GM06990 (cell line): ENCODE measurements at regions not wholly inside any gene's neighbourhood (a gene's known extent, or its start where the extent isn't known, plus 50 kb on each side); places are given as distances from the start of the nearest gene placed in this dataset.

Source experiments
- DNase-seq: peaks from one replicate; pipeline ENCODE4 v3.0.0-alpha.2; 2011; ENCODE audit not compliant: insufficient read length; ENCODE audit errors: extremely low read depth
- H3K27me3 ChIP-seq: replicated peaks from 2 replicates; pipeline ENCODE4 v1.6.0; 2011; ENCODE audit warnings: low read length; ENCODE audit not compliant: control insufficient read depth, insufficient read depth
- H3K36me3 ChIP-seq: 2 replicates; pipeline ENCODE4 v1.5.1; 2011; ENCODE audit warnings: low read length; ENCODE audit not compliant: control insufficient read depth, insufficient read depth
- H3K4me3 ChIP-seq: replicated peaks from 2 replicates; pipeline ENCODE4 v1.5.1; 2011; ENCODE audit warnings: low read depth, mild to moderate bottlenecking, control low read depth, low read length
- TF ChIP-seq, protein P1 (sequence below): IDR thresholded peaks from 2 replicates; pipeline ENCODE4 v1.5.1; 2011; ENCODE audit warnings: low read length, control low read depth, mild to moderate bottlenecking, inconsistent platforms; ENCODE audit not compliant: insufficient read depth, poor library complexity, severe bottlenecking

DNA sequence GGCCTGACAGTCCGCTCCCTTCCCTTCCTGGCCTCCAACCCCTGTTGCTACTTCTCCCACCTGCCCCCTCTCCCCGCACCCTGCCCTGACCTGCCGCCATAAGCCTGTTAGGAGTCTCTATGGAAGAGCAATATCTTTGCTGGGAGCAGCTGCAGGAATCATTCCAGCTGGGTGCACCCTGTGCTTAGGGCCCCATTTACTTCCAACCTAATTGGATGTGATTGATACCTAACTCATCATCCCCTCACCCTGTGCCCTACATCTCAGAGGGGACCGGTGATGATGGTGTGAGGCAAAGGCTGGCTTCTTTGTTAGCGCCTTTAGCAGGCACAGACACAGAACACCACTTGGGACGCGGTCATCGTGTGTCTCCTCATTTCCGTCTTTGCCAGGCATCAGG lies 80.0 kb upstream of the FAM180A start:
- no peak for DNase-seq
- Histone ChIP-seq H3K27me3 (no peaks in the 10 kb centered on the region; the same call in none of the 2 replicates), H3K36me3 (no peaks in the 10 kb centered on the region), H3K4me3 (no peak overlapping the region)
- TF ChIP-seq, protein P1, sequence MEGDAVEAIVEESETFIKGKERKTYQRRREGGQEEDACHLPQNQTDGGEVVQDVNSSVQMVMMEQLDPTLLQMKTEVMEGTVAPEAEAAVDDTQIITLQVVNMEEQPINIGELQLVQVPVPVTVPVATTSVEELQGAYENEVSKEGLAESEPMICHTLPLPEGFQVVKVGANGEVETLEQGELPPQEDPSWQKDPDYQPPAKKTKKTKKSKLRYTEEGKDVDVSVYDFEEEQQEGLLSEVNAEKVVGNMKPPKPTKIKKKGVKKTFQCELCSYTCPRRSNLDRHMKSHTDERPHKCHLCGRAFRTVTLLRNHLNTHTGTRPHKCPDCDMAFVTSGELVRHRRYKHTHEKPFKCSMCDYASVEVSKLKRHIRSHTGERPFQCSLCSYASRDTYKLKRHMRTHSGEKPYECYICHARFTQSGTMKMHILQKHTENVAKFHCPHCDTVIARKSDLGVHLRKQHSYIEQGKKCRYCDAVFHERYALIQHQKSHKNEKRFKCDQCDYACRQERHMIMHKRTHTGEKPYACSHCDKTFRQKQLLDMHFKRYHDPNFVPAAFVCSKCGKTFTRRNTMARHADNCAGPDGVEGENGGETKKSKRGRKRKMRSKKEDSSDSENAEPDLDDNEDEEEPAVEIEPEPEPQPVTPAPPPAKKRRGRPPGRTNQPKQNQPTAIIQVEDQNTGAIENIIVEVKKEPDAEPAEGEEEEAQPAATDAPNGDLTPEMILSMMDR = no peak

DNA sequence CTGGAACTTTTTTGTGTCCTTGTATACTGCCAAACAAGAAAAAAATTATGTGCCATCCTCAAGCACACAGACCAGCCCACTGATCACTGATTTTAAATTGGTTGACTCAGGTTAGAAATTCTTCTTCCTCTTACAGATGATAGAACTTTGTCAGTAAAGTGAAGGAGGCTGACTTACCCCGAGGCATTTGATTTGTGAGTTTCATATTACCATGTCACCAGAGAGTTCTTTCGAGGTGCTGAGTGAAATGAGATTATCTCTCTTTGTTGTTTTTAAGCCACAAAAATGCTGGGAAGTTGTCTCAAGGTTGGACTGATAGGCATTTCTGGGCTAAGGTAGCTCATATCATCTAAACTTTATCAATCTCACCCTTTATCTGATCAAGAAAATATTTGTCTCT lies 78.8 kb upstream of the FAM180A start:
- TF ChIP-seq, protein P1 = no peak
- peaks cover 1% of the 10 kb centered on the region for H3K27me3 ChIP-seq
- no peak for DNase-seq
- no peak overlapping the region for H3K4me3 ChIP-seq
- H3K36me3 ChIP-seq = no peaks in the 10 kb centered on the region

DNA sequence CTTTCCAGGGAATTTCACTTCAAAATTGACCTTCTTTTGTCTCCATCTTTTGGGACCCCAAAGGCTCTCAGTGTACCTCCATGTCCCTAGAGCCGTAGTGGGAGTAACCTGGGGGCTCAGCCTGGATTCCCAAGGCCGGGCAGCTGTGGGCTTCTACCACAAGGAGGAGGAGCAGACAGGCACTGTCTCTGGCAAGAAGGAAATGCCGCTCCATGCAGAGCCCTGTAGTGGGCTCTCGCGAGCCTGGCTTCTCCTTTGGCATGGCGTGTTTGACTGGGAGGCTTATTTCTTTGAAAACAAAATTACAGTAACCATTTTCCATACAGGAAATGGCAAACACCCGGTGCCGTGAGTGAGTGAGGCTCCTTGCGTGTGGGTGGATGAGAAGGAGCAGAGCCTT lies 76.8 kb upstream of the FAM180A start:
- DNase-seq = no peak
- Histone ChIP-seq H3K27me3 (peaks cover 1% of the 10 kb centered on the region; the same call in 1 of the 2 replicates), H3K4me3 (no peak overlapping the region), H3K36me3 (no peaks in the 10 kb centered on the region)
- TF ChIP-seq, protein P1 = no peak

DNA sequence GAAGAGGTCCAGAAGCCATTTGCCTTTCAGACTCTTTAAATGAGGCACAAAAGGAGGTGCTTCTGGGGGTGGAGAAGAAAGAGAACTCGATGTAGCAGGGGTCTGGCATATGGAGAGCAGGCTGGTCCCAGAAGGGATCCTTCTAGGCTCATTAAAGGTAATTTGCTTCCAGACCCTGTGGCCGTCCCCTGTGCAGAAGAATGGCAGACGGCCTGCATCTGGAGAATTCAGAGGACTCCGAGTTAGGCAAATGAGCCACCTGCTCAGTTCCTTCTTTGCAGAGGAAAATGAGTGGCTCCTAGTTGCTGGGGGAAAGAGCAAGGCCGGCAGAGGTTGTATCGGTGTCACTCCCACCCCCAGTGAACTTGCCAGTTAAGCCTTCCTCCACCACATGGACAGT lies 73.8 kb upstream of the FAM180A start:
- DNase-seq = no peak
- TF ChIP-seq, protein P1 = no peak
- H3K27me3 ChIP-seq = peaks cover 1% of the 10 kb centered on the region; the same call in 1 of the 2 replicates
- no peak overlapping the region for H3K4me3 ChIP-seq
- no peaks in the 10 kb centered on the region for H3K36me3 ChIP-seq

DNA sequence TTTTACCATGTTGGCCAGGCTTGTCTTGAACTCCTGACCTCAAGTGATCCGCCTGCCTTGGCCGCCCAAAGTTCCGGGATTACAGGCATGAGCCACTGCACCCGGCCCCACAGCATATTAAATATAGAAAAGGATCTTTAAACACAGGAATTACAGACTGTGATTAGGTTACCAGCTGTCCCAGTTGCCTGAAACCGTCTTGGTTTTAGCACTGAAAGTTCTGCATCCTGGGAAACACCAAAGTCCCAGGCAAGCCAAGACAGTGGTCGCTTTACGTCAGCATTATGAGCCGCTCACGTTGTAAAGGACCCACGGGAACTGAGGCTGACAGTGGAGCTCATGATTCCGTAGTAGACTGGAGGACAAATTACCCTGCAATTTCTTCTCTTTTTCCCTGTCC lies 69.0 kb upstream of the FAM180A start:
- TF ChIP-seq, protein P1 = no peak
- H3K36me3 ChIP-seq = no peaks in the 10 kb centered on the region
- no peak for DNase-seq
- H3K27me3 ChIP-seq = 0 out of 2 replicates have a peak, but pooled peaks cover under 1% of the 10 kb centered on the region
- H3K4me3 ChIP-seq = no peak overlapping the region

DNA sequence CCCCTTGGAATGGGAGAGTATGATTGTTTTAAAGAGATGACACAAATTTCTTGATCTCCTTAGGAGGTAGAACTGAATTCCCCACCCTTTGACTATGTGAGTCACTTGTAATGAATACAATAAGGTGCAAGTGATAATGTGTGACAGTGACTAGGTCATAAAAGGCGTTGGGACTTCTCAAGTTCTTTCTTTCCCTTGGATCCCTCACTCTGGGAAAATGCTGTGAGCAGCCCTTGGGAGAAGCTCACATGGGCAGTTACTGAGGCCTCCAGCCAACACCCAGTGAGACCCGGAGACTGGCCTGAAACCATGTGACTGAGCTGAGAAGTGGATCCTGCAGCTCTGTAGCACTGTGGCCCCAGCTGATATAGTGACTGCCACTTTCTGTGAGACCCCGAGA lies 66.4 kb upstream of the FAM180A start:
- no peak overlapping the region for H3K4me3 ChIP-seq
- no peaks in the 10 kb centered on the region; the same call in 1 of the 2 replicates for H3K27me3 ChIP-seq
- TF ChIP-seq, protein P1 = no peak
- DNase-seq = no peak
- H3K36me3 ChIP-seq = no peaks in the 10 kb centered on the region
